ENCODE measurements at regions not wholly inside any gene's neighbourhood (a gene's known extent, or its start where the extent isn't known, plus 50 kb on each side); places are given as distances from the start of the nearest gene placed in this dataset.

DNA sequence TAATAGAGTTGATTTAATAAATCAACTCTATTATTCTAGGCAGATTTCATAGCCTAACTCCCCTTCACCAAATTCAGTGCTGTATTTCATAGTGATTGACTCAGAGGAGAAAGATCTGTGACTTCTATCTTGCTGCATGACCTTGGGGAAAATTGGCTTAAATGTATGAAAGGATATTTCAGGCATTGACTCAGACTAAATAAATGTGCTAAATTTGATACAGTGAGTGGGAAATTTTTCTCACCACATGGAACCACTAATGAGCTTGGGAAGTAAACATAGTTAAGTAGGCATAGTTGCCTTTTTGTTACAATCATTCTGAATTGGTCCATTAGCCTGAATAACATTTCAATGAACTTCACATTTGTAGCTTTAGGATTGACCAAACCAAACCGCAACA, 89.0 kb upstream of the PRPS1L1 start:
- H3K9me3 ChIP-seq (ENCODE audit: low read depth), result no peaks in the 10 kb centered on the region
- no peak overlapping the region for H3K9ac ChIP-seq
- no peaks in the 10 kb centered on the region for H3K4me1 Mint-ChIP-seq
- H3K4me2 ChIP-seq, result no peak overlapping the region
- no peak overlapping the region for H3K4me3 ChIP-seq
- no peaks in the 10 kb centered on the region for H3K9me3 Mint-ChIP-seq
- H2AFZ ChIP-seq (replicated peaks), result no peak overlapping the region
- no peaks in the 10 kb centered on the region for H3K27me3 ChIP-seq
- peaks cover 15% of the 10 kb centered on the region for H3K4me1 ChIP-seq
- no peaks in the 10 kb centered on the region for H3F3A ChIP-seq (ENCODE audit: low read depth)
- no peaks in the 10 kb centered on the region for H3K79me2 ChIP-seq (ENCODE audit: low read depth)
- no peak overlapping the region for H3K27ac ChIP-seq
- H3K27ac Mint-ChIP-seq, result no peak overlapping the region
- no peaks in the 10 kb centered on the region for H3K27me3 Mint-ChIP-seq (ENCODE audit: insufficient read depth, low read depth)
- TF ChIP-seq EZH2 (IDR thresholded peaks at IDR 0.05) (no peak), EZH2phosphoT487 (IDR thresholded peaks at IDR 0.05) (no peak)
- TF ChIP-seq, protein P1, sequence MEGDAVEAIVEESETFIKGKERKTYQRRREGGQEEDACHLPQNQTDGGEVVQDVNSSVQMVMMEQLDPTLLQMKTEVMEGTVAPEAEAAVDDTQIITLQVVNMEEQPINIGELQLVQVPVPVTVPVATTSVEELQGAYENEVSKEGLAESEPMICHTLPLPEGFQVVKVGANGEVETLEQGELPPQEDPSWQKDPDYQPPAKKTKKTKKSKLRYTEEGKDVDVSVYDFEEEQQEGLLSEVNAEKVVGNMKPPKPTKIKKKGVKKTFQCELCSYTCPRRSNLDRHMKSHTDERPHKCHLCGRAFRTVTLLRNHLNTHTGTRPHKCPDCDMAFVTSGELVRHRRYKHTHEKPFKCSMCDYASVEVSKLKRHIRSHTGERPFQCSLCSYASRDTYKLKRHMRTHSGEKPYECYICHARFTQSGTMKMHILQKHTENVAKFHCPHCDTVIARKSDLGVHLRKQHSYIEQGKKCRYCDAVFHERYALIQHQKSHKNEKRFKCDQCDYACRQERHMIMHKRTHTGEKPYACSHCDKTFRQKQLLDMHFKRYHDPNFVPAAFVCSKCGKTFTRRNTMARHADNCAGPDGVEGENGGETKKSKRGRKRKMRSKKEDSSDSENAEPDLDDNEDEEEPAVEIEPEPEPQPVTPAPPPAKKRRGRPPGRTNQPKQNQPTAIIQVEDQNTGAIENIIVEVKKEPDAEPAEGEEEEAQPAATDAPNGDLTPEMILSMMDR (IDR thresholded peaks at IDR 0.05), result no peak
- no peaks in the 10 kb centered on the region for H3K36me3 ChIP-seq
- H3K4me3 Mint-ChIP-seq, result no peak overlapping the region
- no peaks in the 10 kb centered on the region for H4K20me1 ChIP-seq (ENCODE audit: low read depth)
- DNase-seq (ENCODE audit: low spot score), result no peak
- no peaks in the 10 kb centered on the region for H3K36me3 Mint-ChIP-seq

DNA sequence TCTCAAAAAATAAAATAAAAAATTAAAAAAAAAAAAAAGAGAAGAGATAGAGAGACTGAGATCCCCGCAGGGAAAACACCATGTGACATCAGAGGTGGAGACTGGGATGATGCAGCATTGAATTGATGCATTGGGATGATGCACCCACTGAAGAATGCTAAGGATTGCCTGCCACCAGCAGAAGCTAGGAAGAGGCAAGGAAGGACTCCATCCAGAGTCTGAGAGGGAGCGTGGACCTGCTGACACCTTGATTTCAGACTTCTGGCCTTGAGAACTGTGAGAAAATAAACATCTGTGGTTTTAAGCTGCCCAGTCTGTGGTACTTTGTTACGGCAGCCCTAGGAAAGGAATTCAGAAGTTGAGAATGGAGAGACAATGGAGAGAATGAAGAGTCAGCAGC, 89.8 kb upstream of the PRPS1L1 start:
- H3K9me3 Mint-ChIP-seq, result no peaks in the 10 kb centered on the region
- Histone ChIP-seq H3K4me1 (peaks cover 16% of the 10 kb centered on the region), H3K4me2 (no peak overlapping the region), H3K36me3 (no peaks in the 10 kb centered on the region), H2AFZ (replicated peaks) (peak overlapping the region; percentile 28), H3K27me3 (no peaks in the 10 kb centered on the region), H3K79me2 (ENCODE audit: low read depth) (no peaks in the 10 kb centered on the region), H3K4me3 (no peak overlapping the region), H3K27ac (no peak overlapping the region), H3K9me3 (ENCODE audit: low read depth) (no peaks in the 10 kb centered on the region), H3F3A (ENCODE audit: low read depth) (no peaks in the 10 kb centered on the region), H4K20me1 (ENCODE audit: low read depth) (no peaks in the 10 kb centered on the region), H3K9ac (no peak overlapping the region)
- H3K27ac Mint-ChIP-seq, result no peak overlapping the region
- H3K27me3 Mint-ChIP-seq (ENCODE audit: insufficient read depth, low read depth), result no peaks in the 10 kb centered on the region
- H3K4me1 Mint-ChIP-seq, result no peaks in the 10 kb centered on the region
- no peaks in the 10 kb centered on the region for H3K36me3 Mint-ChIP-seq
- TF ChIP-seq, protein P1 (IDR thresholded peaks at IDR 0.05), result no peak
- DNase-seq (ENCODE audit: low spot score), result no peak
- no peak overlapping the region for H3K4me3 Mint-ChIP-seq

DNA sequence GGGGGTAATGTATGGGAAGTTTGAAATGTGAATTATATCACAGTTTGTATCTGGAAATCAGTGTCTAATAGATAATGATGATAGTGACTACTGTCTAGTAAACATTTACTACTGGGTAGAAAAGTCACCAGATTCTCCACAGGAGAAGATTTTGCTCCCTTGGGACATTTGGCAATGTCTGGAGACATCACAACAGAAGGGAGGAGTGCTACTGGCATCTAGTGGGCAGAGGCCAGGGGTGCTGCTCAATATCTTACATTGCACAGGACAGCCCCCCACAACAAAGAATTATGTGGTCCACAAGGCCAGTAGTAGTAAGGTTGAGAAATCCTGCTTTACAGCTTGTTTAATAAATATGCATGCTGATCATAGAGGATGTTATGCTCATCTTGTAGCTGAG, 92.3 kb upstream of the PRPS1L1 start:
- Histone ChIP-seq H3K9me3 (ENCODE audit: low read depth) (no peaks in the 10 kb centered on the region), H3K4me2 (no peak overlapping the region), H4K20me1 (ENCODE audit: low read depth) (no peaks in the 10 kb centered on the region), H3K27ac (no peak overlapping the region), H3K9ac (no peak overlapping the region), H2AFZ (replicated peaks) (no peak overlapping the region), H3K79me2 (ENCODE audit: low read depth) (no peaks in the 10 kb centered on the region), H3K4me1 (peaks cover 16% of the 10 kb centered on the region), H3K36me3 (no peaks in the 10 kb centered on the region), H3K4me3 (no peak overlapping the region), H3F3A (ENCODE audit: low read depth) (no peaks in the 10 kb centered on the region), H3K27me3 (no peaks in the 10 kb centered on the region)
- H3K4me1 Mint-ChIP-seq, result no peaks in the 10 kb centered on the region
- H3K36me3 Mint-ChIP-seq, result no peaks in the 10 kb centered on the region
- no peak overlapping the region for H3K27ac Mint-ChIP-seq
- no peaks in the 10 kb centered on the region for H3K27me3 Mint-ChIP-seq (ENCODE audit: insufficient read depth, low read depth)
- peak; percentile 50 for DNase-seq (ENCODE audit: low spot score)
- TF ChIP-seq, protein P1 (IDR thresholded peaks at IDR 0.05), result peak; percentile 61
- TF ChIP-seq EZH2phosphoT487 (IDR thresholded peaks at IDR 0.05), result no peak
- no peak for TF ChIP-seq EZH2 (IDR thresholded peaks at IDR 0.05)
- no peak overlapping the region for H3K4me3 Mint-ChIP-seq
- no peaks in the 10 kb centered on the region for H3K9me3 Mint-ChIP-seq

Measured in neural progenitor cell (in vitro differentiated cells).